H1 (cell line): ENCODE measurements at regions not wholly inside any gene's neighbourhood (a gene's known extent, or its start where the extent isn't known, plus 50 kb on each side); places are given as distances from the start of the nearest gene placed in this dataset.

ENCODE experiments used
- CTCF ChIA-PET: fragments of 300-600 bp; sonication (Branson Sonifier 250); formaldehyde crosslinking; loops from one replicate; lab custom pipeline; 2021; ENCODE audit not compliant: partially characterized antibody; lab: Charles Lee
- POLR2A ChIA-PET: fragments of 300-600 bp; sonication (Branson Sonifier 250); formaldehyde crosslinking; loops from one replicate; lab custom pipeline; 2021; ENCODE audit warnings: inconsistent platforms; ENCODE audit not compliant: partially characterized antibody; lab: Charles Lee
- DNase-seq, 2 experiments: peaks; one replicate each; pipeline versions ENCODE4 v3.0.0 to v3.0.0-alpha.2; 2010 to 2022; ENCODE audit warnings: low spot score in 2 of 2, low read depth in 1 of 2, mixed read lengths in 1 of 2
- FAIRE-seq: peaks from 2 replicates; lab custom pipeline; 2011; peaks lifted over from hg19 to GRCh38; lab: Jason Lieb, UNC
- H2AFZ ChIP-seq: 2 replicates; pipeline ENCODE4 v1.8.1; 2012; ENCODE audit warnings: low read length, inconsistent platforms
- H2AK5ac ChIP-seq: 2 replicates; pipeline ENCODE4 v1.6.1; 2013; ENCODE audit warnings: low read depth, low read length
- H2BK120ac ChIP-seq: replicated peaks from 2 replicates; pipeline ENCODE3; 2013; ENCODE audit warnings: low read depth, low read length, inconsistent platforms
- H2BK12ac ChIP-seq: 2 replicates; pipeline ENCODE4 v1.6.1; 2013; ENCODE audit warnings: low read depth, low read length
- H2BK15ac ChIP-seq: 2 replicates; pipeline ENCODE4 v1.6.1; 2013; ENCODE audit warnings: low read length
- H2BK20ac ChIP-seq: 2 replicates; pipeline ENCODE4 v1.6.1; 2013; ENCODE audit warnings: low read length
- H2BK5ac ChIP-seq: 2 replicates; pipeline ENCODE4 v1.6.1; 2013; ENCODE audit warnings: low read depth, low read length
- H3K14ac ChIP-seq: 2 replicates; pipeline ENCODE4 v1.6.1; 2013; ENCODE audit warnings: inconsistent platforms; ENCODE audit not compliant: insufficient read length
- H3K18ac ChIP-seq: 2 replicates; pipeline ENCODE4 v1.6.1; 2013; ENCODE audit warnings: low read length; ENCODE audit errors: extremely low read depth
- H3K23ac ChIP-seq: 2 replicates; pipeline ENCODE4 v1.6.1; 2013; ENCODE audit warnings: inconsistent platforms; ENCODE audit not compliant: insufficient read length
- H3K23me2 ChIP-seq: 2 replicates; pipeline ENCODE4 v1.6.1; 2013; ENCODE audit warnings: low read depth, low read length
- H3K27ac ChIP-seq: 2 replicates; pipeline ENCODE4 v1.6.1; 2011; ENCODE audit warnings: low read depth, low read length, inconsistent platforms
- H3K27me3 ChIP-seq, 4 experiments: replicated peaks in 1 of 4; 1 replicate in 1 of 4; 2 replicates in 3 of 4; pipeline versions ENCODE4 v1.6.1 to v1.8.1; 2011 to 2013; ENCODE audit warnings: low read length in 3 of 4, mild to moderate bottlenecking in 3 of 4, inconsistent platforms in 2 of 4, mixed read lengths in 2 of 4, moderate library complexity in 1 of 4; ENCODE audit not compliant: control insufficient read depth in 3 of 4, insufficient read depth in 3 of 4; ENCODE audit errors: extremely low read depth in 1 of 4
- H3K36me3 ChIP-seq, 4 experiments: 2 replicates each; pipeline versions ENCODE4 v1.6.1 to v1.8.1; 2011 to 2013; ENCODE audit warnings: mild to moderate bottlenecking in 4 of 4, low read length in 3 of 4, moderate library complexity in 2 of 4, control low read depth in 1 of 4, inconsistent platforms in 1 of 4; ENCODE audit not compliant: insufficient read depth in 4 of 4, control insufficient read depth in 2 of 4
- H3K4ac ChIP-seq: replicated peaks from 2 replicates; pipeline ENCODE3; 2013; ENCODE audit warnings: low read length, low read depth, mixed read lengths, inconsistent platforms; ENCODE audit not compliant: insufficient read length
- H3K4me1 ChIP-seq, 4 experiments: replicated peaks in 1 of 4; 1 replicate in 1 of 4; 2 replicates in 3 of 4; pipeline versions ENCODE4 v1.6.1 to v1.8.1; 2011 to 2013; ENCODE audit warnings: low read length in 3 of 4, inconsistent platforms in 2 of 4, mixed read lengths in 1 of 4; ENCODE audit not compliant: insufficient read depth in 4 of 4, control insufficient read depth in 3 of 4
- H3K4me2 ChIP-seq, 2 experiments: 2 replicates each; pipeline versions ENCODE4 v1.6.1 to v1.8.1; 2011 to 2013; ENCODE audit warnings: low read depth in 2 of 2, low read length in 2 of 2, control low read depth in 1 of 2, inconsistent platforms in 1 of 2, mild to moderate bottlenecking in 1 of 2; ENCODE audit not compliant: insufficient read depth in 1 of 2
- H3K4me3 ChIP-seq, 4 experiments: fragments of 200-600, 300-600 bp in 1 of 4; sonication (generic), shearing (Covaris generic), sonication (Bioruptor Twin) in 1 of 4; 2 replicates each; pipeline versions ENCODE4 v1.5.1 to v1.8.1; 2011 to 2016; ENCODE audit warnings: low read length in 4 of 4, low read depth in 3 of 4, control low read depth in 2 of 4, inconsistent platforms in 2 of 4, mild to moderate bottlenecking in 2 of 4, mixed read lengths in 1 of 4, moderate library complexity in 1 of 4; ENCODE audit not compliant: insufficient read depth in 2 of 4; ENCODE audit errors: extremely low read depth in 1 of 4
- H3K56ac ChIP-seq: replicated peaks from 2 replicates; pipeline ENCODE3; 2013; ENCODE audit warnings: low read depth, mild to moderate bottlenecking, mixed read lengths, low read length, inconsistent platforms; ENCODE audit not compliant: insufficient read length
- H3K79me1 ChIP-seq: 2 replicates; pipeline ENCODE4 v1.6.1; 2013; ENCODE audit warnings: low read depth, low read length, control low read depth
- H3K79me2 ChIP-seq, 2 experiments: 2 replicates each; pipeline versions ENCODE4 v1.6.1 to v1.8.1; 2012 to 2013; ENCODE audit warnings: low read length in 2 of 2, mild to moderate bottlenecking in 2 of 2, inconsistent platforms in 1 of 2; ENCODE audit not compliant: insufficient read depth in 2 of 2, control insufficient read depth in 1 of 2
- H3K9ac ChIP-seq, 4 experiments: replicated peaks in 1 of 4; 1 replicate in 1 of 4; 2 replicates in 3 of 4; pipeline versions ENCODE4 v1.6.1 to v1.8.1; 2011 to 2013; ENCODE audit warnings: low read depth in 3 of 4, low read length in 3 of 4, control low read depth in 2 of 4, mild to moderate bottlenecking in 2 of 4, moderate library complexity in 2 of 4, inconsistent platforms in 1 of 4; ENCODE audit errors: extremely low read depth in 1 of 4
- H3K9me3 ChIP-seq, 2 experiments: 2 replicates each; pipeline versions ENCODE4 v1.6.1 to v1.8.1; 2012 to 2013; ENCODE audit warnings: mild to moderate bottlenecking in 2 of 2, moderate library complexity in 2 of 2, control low read depth in 1 of 2, inconsistent platforms in 1 of 2, low read depth in 1 of 2, low read length in 1 of 2, mixed read lengths in 1 of 2; ENCODE audit not compliant: insufficient read depth in 2 of 2
- H4K20me1 ChIP-seq, 2 experiments: replicated peaks in 1 of 2; 2 replicates each; pipeline versions ENCODE3 to v1.8.1; 2011 to 2013; ENCODE audit warnings: inconsistent platforms in 2 of 2, low read length in 2 of 2, mild to moderate bottlenecking in 1 of 2; ENCODE audit not compliant: insufficient read depth in 2 of 2, control insufficient read depth in 1 of 2
- H4K5ac ChIP-seq: 2 replicates; pipeline ENCODE4 v1.6.1; 2013; ENCODE audit warnings: low read length, low read depth, mixed read lengths, inconsistent platforms; ENCODE audit not compliant: insufficient read length
- H4K8ac ChIP-seq: 2 replicates; pipeline ENCODE4 v1.8.0; 2013; ENCODE audit warnings: mild to moderate bottlenecking, moderate library complexity, low read length, inconsistent platforms; ENCODE audit not compliant: insufficient read depth; ENCODE audit errors: extremely low read depth
- H4K91ac ChIP-seq: replicated peaks from 2 replicates; pipeline ENCODE3; 2013; ENCODE audit warnings: low read length, mixed read lengths, inconsistent platforms; ENCODE audit not compliant: insufficient read length
- BRCA1 ChIP-seq: IDR thresholded peaks from 2 replicates; pipeline ENCODE4 v1.6.1; 2012; ENCODE audit warnings: low read depth, low read length, improper control_type of control experiment
- CTCF ChIP-seq, 3 experiments: IDR thresholded peaks; 1 replicate in 2 of 3; 2 replicates in 1 of 3; pipeline versions ENCODE4 v1.5.1 to v1.6.1; 2011; ENCODE audit warnings: low read length in 3 of 3, mild to moderate bottlenecking in 3 of 3, inconsistent platforms in 2 of 3, low read depth in 1 of 3, moderate library complexity in 1 of 3; ENCODE audit not compliant: insufficient read depth in 1 of 3; ENCODE audit errors: control extremely low read depth in 1 of 3
- RAD21 ChIP-seq, 2 experiments: IDR thresholded peaks in 1 of 2; conservative IDR thresholded peaks in 1 of 2; 2 replicates each; pipeline ENCODE4 v1.6.1; 2011; ENCODE audit warnings: low read depth in 2 of 2, low read length in 2 of 2, improper control_type of control experiment in 1 of 2, inconsistent platforms in 1 of 2, mild to moderate bottlenecking in 1 of 2, moderate library complexity in 1 of 2
- SP4 ChIP-seq: IDR thresholded peaks from 2 replicates; pipeline ENCODE4 v1.6.1; 2012; ENCODE audit warnings: low read length, inconsistent platforms
- WGBS, 2 experiments: shearing (Covaris generic) in 1 of 2; methylation state at CpG; one replicate each; pipeline versions ENCODE4 v1.1.6 to v1.1.7; 2013 to 2015; ENCODE audit warnings: low lambda C conversion rate in 2 of 2, mixed read lengths in 2 of 2, inconsistent platforms in 1 of 2, low coverage in 1 of 2, missing lambda C conversion rate in 1 of 2; ENCODE audit not compliant: insufficient replicate concordance in 2 of 2, insufficient coverage in 1 of 2, insufficient read length in 1 of 2; ENCODE audit errors: extremely low coverage in 1 of 2, missing lambda C conversion rate in 1 of 2; 5-methylcytosine and 5-hydroxymethylcytosine counted together

- FAIRE-seq (peak; percentile 84), DNase-seq (peak in 1 of 2 experiments; percentile 53)
- Histone ChIP-seq H3K4ac (no peak overlapping the region), H4K20me1 (no peaks in the 10 kb centered on the region), H3K79me2 (no peaks in the 10 kb centered on the region), H2BK12ac (peak overlapping the region; percentile 60; the same call in 1 of the 2 replicates), H2BK120ac (no peak overlapping the region), H3K23me2 (no peaks in the 10 kb centered on the region), H3K9me3 (peaks cover 0 to 3% of the 10 kb centered on the region in 2 experiments; a peak in 1 of 4 replicates), H2BK5ac (peak overlapping the region; percentile 61; the same call in 1 of the 2 replicates), H2BK15ac (no peak overlapping the region), H2AK5ac (0 out of 2 replicates have a peak overlapping the region, but pooled peaks have one; percentile 30), H3K4me1 (no peaks in the 10 kb centered on the region), H4K8ac (no peak overlapping the region), H3K27me3 (no peaks in the 10 kb centered on the region), H3K14ac (no peak overlapping the region), H4K91ac (peak overlapping the region; percentile 38), H3K4me3 (no peak overlapping the region), H3K27ac (no peak overlapping the region), H4K5ac (no peak overlapping the region), H3K9ac (no peak overlapping the region), H3K79me1 (no peaks in the 10 kb centered on the region), H3K56ac (no peak overlapping the region), H3K4me2 (no peak overlapping the region), H3K18ac (no peak overlapping the region), H3K36me3 (no peaks in the 10 kb centered on the region), H3K23ac (no peak overlapping the region), H2BK20ac (no peak overlapping the region; the same call in 1 of the 2 replicates), H2AFZ (peak overlapping the region; percentile 86; the same call in 1 of the 2 replicates)
- CTCF ChIA-PET: interaction anchor here (0.6 to 2.4 kb wide), 60 partner anchors 8 to 1328 kb away, joined by 3 to 13 read pairs (median 4); no protein-coding TSS in a partner anchor
- TF ChIP-seq SP4: no peak
- TF ChIP-seq RAD21 (IDR thresholded peaks at IDR 0.05 in 1 of 2, conservative IDR thresholded peaks at IDR 0.05 in 1 of 2; ENCODE audit: low read depth in 2 of 2, low read length in 2 of 2): peak; percentile 84 to 85
- no peak for TF ChIP-seq BRCA1
- TF ChIP-seq CTCF (IDR thresholded peaks at IDR 0.05; ENCODE audit: control extremely low read depth in 1 of 3, insufficient read depth in 1 of 3, low read depth in 1 of 3, low read length in 3 of 3): peak in 2 of 3 experiments; percentile 68 to 71; a peak in 3 of 4 replicates
- POLR2A ChIA-PET: no interaction called here
- 82% methylated on average over 12 of the region's 12 CpGs; no CpG with 5 or more reads in 1 of the 2 experiments for WGBS, 2 experiments
These were observed 353.2 kb downstream of the PRR16 start for GRCh38 chr5:120817044-120817985.
